Panc1 (cell line): ENCODE measurements at regions not wholly inside any gene's neighbourhood (a gene's known extent, or its start where the extent isn't known, plus 50 kb on each side); places are given as distances from the start of the nearest gene placed in this dataset.

Experiments used
- ATAC-seq: fragments of 200-7000 bp; cut with Tn5 transposase; 2 replicates; pipeline ENCODE4 v1.9.1; 2020; ENCODE audit warnings: mild to moderate bottlenecking, moderate library complexity
- BruUV-seq: library from RNA; stranded (reverse); fragments of 400-500 nt; replicated peaks from 2 replicates; lab custom pipeline; 2021; lab: Mats Ljungman, UMichigan
- CTCF ChIA-PET: fragments of 300-600 bp; sonication (Branson Sonifier 250); formaldehyde crosslinking; loops from one replicate; lab custom pipeline; 2022; ENCODE audit warnings: antibody characterized with exemption; lab: Charles Lee
- POLR2A ChIA-PET: fragments of 300-600 bp; sonication (Branson Sonifier 250); formaldehyde crosslinking; loops from one replicate; lab custom pipeline; 2022; ENCODE audit warnings: antibody characterized with exemption; lab: Charles Lee
- DNase-seq: peaks from one replicate; pipeline ENCODE4 v3.0.0-alpha.2; 2010; ENCODE audit warnings: low read depth, low spot score
- H3K27ac ChIP-seq: 2 replicates; pipeline ENCODE4 v1.5.1; 2011; ENCODE audit warnings: mild to moderate bottlenecking, low read length, inconsistent platforms
- H3K27me3 ChIP-seq: fragments of 200-500 bp; sonication (Bioruptor generic); 2 replicates; pipeline ENCODE4 v1.6.0; 2014; ENCODE audit warnings: low read length, inconsistent platforms; ENCODE audit not compliant: control insufficient read depth, insufficient read depth
- H3K36me3 ChIP-seq: fragments of 200-500 bp; sonication (Bioruptor generic); 2 replicates; pipeline ENCODE4 v1.5.1; 2014; ENCODE audit warnings: inconsistent platforms, mild to moderate bottlenecking, low read length, moderate library complexity; ENCODE audit not compliant: control insufficient read depth, insufficient read depth
- H3K4me1 ChIP-seq: 2 replicates; pipeline ENCODE4 v1.5.1; 2011; ENCODE audit warnings: inconsistent platforms, mild to moderate bottlenecking, low read length, moderate library complexity; ENCODE audit not compliant: control insufficient read depth, insufficient read depth
- H3K4me3 ChIP-seq, 2 experiments: 2 replicates each; pipeline ENCODE4 v1.5.1; 2011 to 2012; ENCODE audit warnings: low read depth in 2 of 2, low read length in 2 of 2, mild to moderate bottlenecking in 2 of 2, inconsistent platforms in 1 of 2, moderate library complexity in 1 of 2
- H3K9me3 ChIP-seq: fragments of 200-500 bp; sonication (Bioruptor generic); 2 replicates; pipeline ENCODE4 v1.5.1; 2014; ENCODE audit warnings: low read depth, mild to moderate bottlenecking, inconsistent platforms, low read length, moderate library complexity; ENCODE audit not compliant: control insufficient read depth, insufficient read depth
- POLR2AphosphoS5 ChIP-seq: IDR thresholded peaks from 2 replicates; pipeline ENCODE4 v1.6.1; 2012; ENCODE audit warnings: mild to moderate bottlenecking, low read depth, low read length, moderate library complexity
- SIN3A ChIP-seq: IDR thresholded peaks from 2 replicates; pipeline ENCODE4 v1.6.1; 2012; ENCODE audit warnings: low read depth, mild to moderate bottlenecking, low read length, moderate library complexity, borderline replicate concordance; ENCODE audit not compliant: insufficient read depth
- TCF7L2 ChIP-seq: IDR thresholded peaks from 2 replicates; pipeline ENCODE4 v1.6.1; 2011; ENCODE audit warnings: mild to moderate bottlenecking, low read depth, low read length, inconsistent platforms
- in situ Hi-C: cut with HindIII; loops from 2 replicates; pipeline ENCODE4 v1.10.0; 2016; ENCODE audit warnings: low sequenced_read_pairs, low pct_unique_long_range_greater_than_20kb
- intact Hi-C: fragments of 100-400 bp; cut with micrococcal nuclease; formaldehyde crosslinking; loops from one replicate; pipeline ENCODE4 v1.10.0; 2022; ENCODE audit not compliant: unreplicated experiment
- TF ChIP-seq, protein P1 (sequence below), 2 experiments: IDR thresholded peaks; 2 replicates each; pipeline ENCODE4 v1.6.1; 2011 to 2012; ENCODE audit warnings: low read depth in 2 of 2, control low read depth in 1 of 2, low read length in 1 of 2, mild to moderate bottlenecking in 1 of 2, moderate library complexity in 1 of 2; ENCODE audit not compliant: insufficient read depth in 1 of 2
- TF ChIP-seq, protein P2 (sequence below): fragments of 450-650 bp; IDR thresholded peaks from 2 replicates; pipeline ENCODE4 v1.5.1; 2017; ENCODE audit warnings: mild to moderate bottlenecking

DNA sequence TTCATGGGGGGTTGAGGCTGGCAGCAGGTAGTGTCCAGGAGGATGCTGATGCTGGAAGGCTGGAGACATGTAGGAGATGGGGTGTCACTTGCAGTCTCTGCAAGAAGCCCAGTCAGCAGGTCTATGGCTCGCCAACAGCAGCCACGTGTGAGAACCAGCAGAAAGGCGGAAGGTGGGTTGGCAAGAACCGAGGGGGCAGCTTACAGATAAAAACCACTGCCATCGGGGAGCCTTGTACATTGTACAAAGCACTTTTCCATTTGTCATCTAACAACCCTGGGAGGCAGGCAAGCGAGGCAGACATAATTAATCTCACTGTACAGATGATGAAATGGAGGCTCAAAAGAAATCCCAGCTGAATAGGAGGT is 167.2 kb downstream of the KCNA5 start:
- Histone ChIP-seq H3K36me3 (no peaks in the 10 kb centered on the region), H3K4me3 (no peak overlapping the region), H3K9me3 (no peaks in the 10 kb centered on the region), H3K4me1 (no peaks in the 10 kb centered on the region), H3K27ac (no peak overlapping the region), H3K27me3 (no peaks in the 10 kb centered on the region)
- BruUV-seq: no TSS peak
- POLR2A ChIA-PET: no interaction called here
- ATAC-seq (no peak), DNase-seq (no peak)
- TF ChIP-seq, protein P1, sequence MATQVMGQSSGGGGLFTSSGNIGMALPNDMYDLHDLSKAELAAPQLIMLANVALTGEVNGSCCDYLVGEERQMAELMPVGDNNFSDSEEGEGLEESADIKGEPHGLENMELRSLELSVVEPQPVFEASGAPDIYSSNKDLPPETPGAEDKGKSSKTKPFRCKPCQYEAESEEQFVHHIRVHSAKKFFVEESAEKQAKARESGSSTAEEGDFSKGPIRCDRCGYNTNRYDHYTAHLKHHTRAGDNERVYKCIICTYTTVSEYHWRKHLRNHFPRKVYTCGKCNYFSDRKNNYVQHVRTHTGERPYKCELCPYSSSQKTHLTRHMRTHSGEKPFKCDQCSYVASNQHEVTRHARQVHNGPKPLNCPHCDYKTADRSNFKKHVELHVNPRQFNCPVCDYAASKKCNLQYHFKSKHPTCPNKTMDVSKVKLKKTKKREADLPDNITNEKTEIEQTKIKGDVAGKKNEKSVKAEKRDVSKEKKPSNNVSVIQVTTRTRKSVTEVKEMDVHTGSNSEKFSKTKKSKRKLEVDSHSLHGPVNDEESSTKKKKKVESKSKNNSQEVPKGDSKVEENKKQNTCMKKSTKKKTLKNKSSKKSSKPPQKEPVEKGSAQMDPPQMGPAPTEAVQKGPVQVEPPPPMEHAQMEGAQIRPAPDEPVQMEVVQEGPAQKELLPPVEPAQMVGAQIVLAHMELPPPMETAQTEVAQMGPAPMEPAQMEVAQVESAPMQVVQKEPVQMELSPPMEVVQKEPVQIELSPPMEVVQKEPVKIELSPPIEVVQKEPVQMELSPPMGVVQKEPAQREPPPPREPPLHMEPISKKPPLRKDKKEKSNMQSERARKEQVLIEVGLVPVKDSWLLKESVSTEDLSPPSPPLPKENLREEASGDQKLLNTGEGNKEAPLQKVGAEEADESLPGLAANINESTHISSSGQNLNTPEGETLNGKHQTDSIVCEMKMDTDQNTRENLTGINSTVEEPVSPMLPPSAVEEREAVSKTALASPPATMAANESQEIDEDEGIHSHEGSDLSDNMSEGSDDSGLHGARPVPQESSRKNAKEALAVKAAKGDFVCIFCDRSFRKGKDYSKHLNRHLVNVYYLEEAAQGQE (IDR thresholded peaks at IDR 0.05; ENCODE audit: insufficient read depth in 1 of 2, low read depth in 2 of 2, low read length in 1 of 2): no peak
- TF ChIP-seq, protein P2, sequence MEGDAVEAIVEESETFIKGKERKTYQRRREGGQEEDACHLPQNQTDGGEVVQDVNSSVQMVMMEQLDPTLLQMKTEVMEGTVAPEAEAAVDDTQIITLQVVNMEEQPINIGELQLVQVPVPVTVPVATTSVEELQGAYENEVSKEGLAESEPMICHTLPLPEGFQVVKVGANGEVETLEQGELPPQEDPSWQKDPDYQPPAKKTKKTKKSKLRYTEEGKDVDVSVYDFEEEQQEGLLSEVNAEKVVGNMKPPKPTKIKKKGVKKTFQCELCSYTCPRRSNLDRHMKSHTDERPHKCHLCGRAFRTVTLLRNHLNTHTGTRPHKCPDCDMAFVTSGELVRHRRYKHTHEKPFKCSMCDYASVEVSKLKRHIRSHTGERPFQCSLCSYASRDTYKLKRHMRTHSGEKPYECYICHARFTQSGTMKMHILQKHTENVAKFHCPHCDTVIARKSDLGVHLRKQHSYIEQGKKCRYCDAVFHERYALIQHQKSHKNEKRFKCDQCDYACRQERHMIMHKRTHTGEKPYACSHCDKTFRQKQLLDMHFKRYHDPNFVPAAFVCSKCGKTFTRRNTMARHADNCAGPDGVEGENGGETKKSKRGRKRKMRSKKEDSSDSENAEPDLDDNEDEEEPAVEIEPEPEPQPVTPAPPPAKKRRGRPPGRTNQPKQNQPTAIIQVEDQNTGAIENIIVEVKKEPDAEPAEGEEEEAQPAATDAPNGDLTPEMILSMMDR: no peak
- TF ChIP-seq TCF7L2 (no peak), SIN3A (no peak), POLR2AphosphoS5 (no peak)
- in situ Hi-C loops (no loop called here), intact Hi-C loops (no loop called here)
- CTCF ChIA-PET: no interaction called here

DNA sequence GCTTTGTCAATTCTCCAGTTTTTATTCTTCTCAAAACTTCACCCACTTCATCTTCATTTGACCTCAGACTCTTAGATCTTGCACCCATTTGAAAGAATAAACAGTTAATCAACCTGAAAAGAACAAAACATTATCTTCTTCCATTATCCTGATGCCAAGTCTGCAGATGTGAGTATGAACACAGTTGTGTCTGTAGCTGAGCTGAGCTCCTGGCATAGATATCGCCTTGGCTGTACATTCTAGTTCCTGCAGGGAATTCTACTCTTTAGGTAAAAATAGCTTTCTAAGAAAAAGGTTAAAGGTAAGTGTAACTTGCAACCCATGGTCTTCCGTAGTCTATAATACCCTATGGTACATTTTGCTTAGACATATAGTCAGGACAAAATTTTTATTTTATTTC is 169.7 kb downstream of the KCNA5 start:
- no peaks in the 10 kb centered on the region for H3K36me3 ChIP-seq
- no peaks in the 10 kb centered on the region for H3K4me1 ChIP-seq
- no peaks in the 10 kb centered on the region for H3K27me3 ChIP-seq
- H3K9me3 ChIP-seq: no peaks in the 10 kb centered on the region
- ChIA-PET POLR2A (no interaction called here), CTCF (no interaction called here)
- H3K4me3 ChIP-seq: no peak overlapping the region
- H3K27ac ChIP-seq: no peak overlapping the region
- no TSS peak for BruUV-seq
- TF ChIP-seq, protein P1 (IDR thresholded peaks at IDR 0.05; ENCODE audit: insufficient read depth in 1 of 2, low read depth in 2 of 2, low read length in 1 of 2): no peak
- TF ChIP-seq SIN3A (no peak), TCF7L2 (no peak), POLR2AphosphoS5 (no peak)
- TF ChIP-seq, protein P2: no peak
- in situ Hi-C loops (no loop called here), intact Hi-C loops (no loop called here)
- ATAC-seq: no peak
- DNase-seq: no peak
